ENCODE measurements at regions not wholly inside any gene's neighbourhood (a gene's known extent, or its start where the extent isn't known, plus 50 kb on each side); places are given as distances from the start of the nearest gene placed in this dataset.

GRCh38 chr18:78821396-78821795 is 158.2 kb upstream of the SALL3 start:
- TF ChIP-seq POLR2A (IDR thresholded peaks at IDR 0.05; ENCODE audit: low read length): no peak
- no peak for TF ChIP-seq GATA1 (IDR thresholded peaks at IDR 0.05; ENCODE audit: low read depth, low read length)

All from erythroblast (primary cell).